ENCODE measurements at regions not wholly inside any gene's neighbourhood (a gene's known extent, or its start where the extent isn't known, plus 50 kb on each side); places are given as distances from the start of the nearest gene placed in this dataset.

GRCh38 chr2:147033044-147033443, 811.8 kb upstream of the ACVR2A start (continued):
- TF ChIP-seq TSHZ2 (CRISPR knock-in tag; IDR thresholded peaks at IDR 0.05) (no peak), CSDC2 (CRISPR knock-in tag; IDR thresholded peaks at IDR 0.05) (no peak), ZNF565 (CRISPR knock-in tag; conservative IDR thresholded peaks at IDR 0.05; ENCODE audit: low read depth) (no peak), ZFP3 (CRISPR knock-in tag; IDR thresholded peaks at IDR 0.05) (no peak), PATZ1 (CRISPR knock-in tag; IDR thresholded peaks at IDR 0.05; ENCODE audit: borderline replicate concordance) (no peak)

GRCh38 chr2:147031897-147032296, 812.9 kb upstream of the ACVR2A start:
- TF ChIP-seq SNAI2 (CRISPR knock-in tag; IDR thresholded peaks at IDR 0.05) (no peak), CSDC2 (CRISPR knock-in tag; IDR thresholded peaks at IDR 0.05) (no peak), TSHZ2 (CRISPR knock-in tag; IDR thresholded peaks at IDR 0.05) (no peak), OSR1 (CRISPR knock-in tag; IDR thresholded peaks at IDR 0.05) (no peak), ZNF8 (CRISPR knock-in tag; IDR thresholded peaks at IDR 0.05) (no peak), PATZ1 (CRISPR knock-in tag; IDR thresholded peaks at IDR 0.05; ENCODE audit: borderline replicate concordance) (no peak), ARNTL (CRISPR knock-in tag; IDR thresholded peaks at IDR 0.05; ENCODE audit: borderline replicate concordance, low read depth) (no peak), TOX (CRISPR knock-in tag; IDR thresholded peaks at IDR 0.05; ENCODE audit: borderline replicate concordance) (no peak), ISL1 (CRISPR knock-in tag; IDR thresholded peaks at IDR 0.05) (no peak), TCF4 (CRISPR knock-in tag; IDR thresholded peaks at IDR 0.05; ENCODE audit: borderline replicate concordance) (no peak), POU6F1 (CRISPR knock-in tag; IDR thresholded peaks at IDR 0.05; ENCODE audit: borderline replicate concordance, low read depth) (no peak), ZNF70 (CRISPR knock-in tag; IDR thresholded peaks at IDR 0.05) (no peak), CREB5 (CRISPR knock-in tag; IDR thresholded peaks at IDR 0.05; ENCODE audit: low read depth) (no peak), CSRNP3 (CRISPR knock-in tag; IDR thresholded peaks at IDR 0.05) (no peak), ESRRG (CRISPR knock-in tag; IDR thresholded peaks at IDR 0.05) (no peak), ZFP30 (CRISPR knock-in tag; IDR thresholded peaks at IDR 0.05) (no peak)

More at GRCh38 chr2:147031897-147032296, 812.9 kb upstream of the ACVR2A start:
- ATAC-seq: no peak
